Stimulated activated naive B cell treated with anti-CD40 and anti-IgM and Interleukin-4, amounts not matched to agents 10 μg/mL and 1 μg/mL and 100 μg/mL, for 72 hours (primary cell): ENCODE measurements at regions not wholly inside any gene's neighbourhood (a gene's known extent, or its start where the extent isn't known, plus 50 kb on each side); places are given as distances from the start of the nearest gene placed in this dataset.

Experiments used
- ATAC-seq, 2 donors: fragments of 150-1000 bp; cut with Tn5 transposase; replicated peaks; 2 replicates each; pipeline ENCODE4 v1.10.0; 2021; ENCODE audit warnings: moderate library complexity in 1 of 2
- DNase-seq: peaks from one replicate; pipeline ENCODE4 v3.0.0; 2021
- H3K27ac Mint-ChIP-seq: one replicate; pipeline ENCODE4 v1.8.0; 2022; ENCODE audit warnings: mild to moderate bottlenecking, mixed read lengths
- H3K27me3 Mint-ChIP-seq, 2 donors: one replicate each; pipeline ENCODE4 v1.8.0; 2022; ENCODE audit warnings: mixed read lengths in 2 of 2
- H3K36me3 Mint-ChIP-seq, 2 donors: one replicate each; pipeline ENCODE4 v1.8.0; 2022; ENCODE audit warnings: mixed read lengths in 2 of 2, mild to moderate bottlenecking in 1 of 2
- H3K4me1 Mint-ChIP-seq, 2 donors: one replicate each; pipeline ENCODE4 v1.8.0; 2022; ENCODE audit warnings: mixed read lengths in 2 of 2, mild to moderate bottlenecking in 1 of 2
- H3K4me3 Mint-ChIP-seq, 2 donors: one replicate each; pipeline ENCODE4 v1.8.0; 2022; ENCODE audit warnings: mild to moderate bottlenecking in 2 of 2, mixed read lengths in 2 of 2, moderate library complexity in 1 of 2
- H3K9me3 Mint-ChIP-seq, 2 donors: one replicate each; pipeline ENCODE4 v1.8.0; 2022; ENCODE audit warnings: mixed read lengths in 2 of 2, mild to moderate bottlenecking in 1 of 2

DNA sequence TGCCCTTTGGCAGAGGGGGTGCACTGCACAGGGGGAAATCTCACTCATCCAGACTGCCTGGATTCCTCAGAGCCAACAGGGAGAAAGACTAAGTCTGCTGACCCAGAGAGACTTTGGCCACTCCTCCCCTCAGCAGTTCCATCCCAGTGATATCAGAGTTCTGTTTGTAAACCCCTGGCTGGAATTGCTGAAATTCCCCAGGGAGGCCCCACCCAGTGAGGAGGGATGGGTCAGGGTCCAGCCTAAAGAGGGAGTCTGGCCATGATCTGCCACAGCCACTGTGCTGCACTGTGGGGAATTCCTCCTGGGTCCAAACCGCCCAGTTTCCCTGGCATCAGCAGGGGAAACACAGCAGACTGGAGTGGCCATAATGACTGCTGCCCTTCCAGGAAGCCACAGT, 54.9 kb upstream of the USP15 start:
- peaks cover 14 to 24% of the 10 kb centered on the region in 2 donors for H3K9me3 Mint-ChIP-seq
- no peak for DNase-seq
- peaks cover 0 to 2% of the 10 kb centered on the region in 2 donors for H3K4me1 Mint-ChIP-seq
- peaks cover 8 to 15% of the 10 kb centered on the region in 2 donors for H3K36me3 Mint-ChIP-seq
- H3K27me3 Mint-ChIP-seq, result peaks cover 7 to 21% of the 10 kb centered on the region in 2 donors
- no peak overlapping the region for H3K27ac Mint-ChIP-seq
- H3K4me3 Mint-ChIP-seq, result no peak overlapping the region
- ATAC-seq, result no peak

GRCh38 chr12:62207248-62207647, 53.0 kb upstream of the USP15 start:
- Mint-ChIP-seq H3K36me3 (peaks cover 8 to 15% of the 10 kb centered on the region in 2 donors), H3K4me3 (no peak overlapping the region), H3K9me3 (peaks cover 14 to 15% of the 10 kb centered on the region in 2 donors), H3K27ac (no peak overlapping the region), H3K4me1 (peaks cover 0 to 5% of the 10 kb centered on the region in 2 donors), H3K27me3 (peaks cover 11 to 24% of the 10 kb centered on the region in 2 donors)
- ATAC-seq (no peak), DNase-seq (no peak)
